ENCODE measurements at regions not wholly inside any gene's neighbourhood (a gene's known extent, or its start where the extent isn't known, plus 50 kb on each side); places are given as distances from the start of the nearest gene placed in this dataset.

GRCh38 chr2:103139628-103140268, 377.9 kb downstream of the TMEM182 start:
- TF ChIP-seq POLR2A (IDR thresholded peaks at IDR 0.05; ENCODE audit: low read depth) (no peak), CTCF (IDR thresholded peaks at IDR 0.05) (no peak)
